Thyroid gland (tissue), 4 donors: ENCODE measurements at regions not wholly inside any gene's neighbourhood (a gene's known extent, or its start where the extent isn't known, plus 50 kb on each side); places are given as distances from the start of the nearest gene placed in this dataset.

Experiments used
- CTCF ChIP-seq, 6 experiments: fragments of 200-600 bp in 3 of 6; fragments of 450-650 bp in 3 of 6; sonication (generic) in 3 of 6; IDR thresholded peaks; one replicate each; pipeline ENCODE4 v1.5.1; 2016 to 2019; ENCODE audit warnings: antibody characterized with exemption in 6 of 6, mild to moderate bottlenecking in 2 of 6, inconsistent platforms in 1 of 6, moderate library complexity in 1 of 6
- POLR2A ChIP-seq, 2 donors: fragments of 450-650 bp; IDR thresholded peaks; one replicate each; pipeline ENCODE4 v1.6.1; 2017; ENCODE audit warnings: antibody characterized with exemption in 2 of 2, mild to moderate bottlenecking in 2 of 2, moderate library complexity in 1 of 2

- no peak for TF ChIP-seq CTCF (IDR thresholded peaks at IDR 0.05)
- no peak for TF ChIP-seq POLR2A (IDR thresholded peaks at IDR 0.05)
Measured at GRCh38 chr11:128298271-128298670, 289.1 kb downstream of the ETS1 start.
